ENCODE measurements at regions not wholly inside any gene's neighbourhood (a gene's known extent, or its start where the extent isn't known, plus 50 kb on each side); places are given as distances from the start of the nearest gene placed in this dataset.

DNA sequence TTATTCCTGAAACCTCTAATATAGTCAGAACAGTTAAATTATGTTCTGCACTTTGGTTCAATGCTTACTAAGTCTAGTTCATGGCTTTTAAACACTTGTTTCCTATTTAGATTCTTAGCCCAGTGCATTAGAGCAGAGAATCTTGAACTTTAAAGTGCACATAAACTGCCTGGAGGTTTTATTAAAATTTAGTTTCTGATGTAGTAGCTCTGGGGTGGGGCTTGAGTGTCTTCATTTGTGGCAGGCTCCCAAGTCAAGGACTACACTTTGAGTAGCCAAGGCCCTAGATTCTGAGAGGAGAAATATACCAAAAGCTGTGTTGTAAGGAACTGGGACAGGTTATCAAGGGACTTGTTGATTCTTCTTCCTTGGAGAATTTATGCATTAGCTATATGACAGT, 1604.2 kb downstream of the KHDRBS2 start:
- H3K36me3 ChIP-seq (ENCODE audit: control insufficient read depth in 2 of 2, extremely low read depth in 1 of 2, insufficient read depth in 2 of 2, low read length in 2 of 2), result no peaks in the 10 kb centered on the region
- no peaks in the 10 kb centered on the region for H4K20me1 ChIP-seq (ENCODE audit: control insufficient read depth, extremely low read depth, insufficient read depth, low read length)
- no peak overlapping the region for H3K9ac ChIP-seq (ENCODE audit: control insufficient read depth, extremely low read depth, insufficient read depth, low read length)
- no peaks in the 10 kb centered on the region for H3K4me1 ChIP-seq (ENCODE audit: control insufficient read depth, extremely low read depth, insufficient read depth, low read length)
- no peaks in the 10 kb centered on the region for H3K9me1 ChIP-seq (ENCODE audit: control insufficient read depth, extremely low read depth, insufficient read depth, low read length)
- no peaks in the 10 kb centered on the region for H3K27me3 ChIP-seq (ENCODE audit: control insufficient read depth, extremely low read depth, insufficient read depth, low read length)
- H3K4me3 ChIP-seq (ENCODE audit: control insufficient read depth in 2 of 3, extremely low read depth in 1 of 3, insufficient read depth in 2 of 3, low read depth in 1 of 3, low read length in 3 of 3), result no peak overlapping the region
- no peaks in the 10 kb centered on the region for H3K79me2 ChIP-seq (ENCODE audit: control insufficient read depth, insufficient read depth, low read length)
- H2AFZ ChIP-seq (ENCODE audit: control insufficient read depth, low read length), result no peak overlapping the region
- no peaks in the 10 kb centered on the region for H3K9me3 ChIP-seq (ENCODE audit: control insufficient read depth, low read depth, low read length)
- dilution Hi-C loops (cut with MboI; ENCODE audit: extremely low pct_ligation_motif_present, low sequenced_read_pairs), result no loop called here
- H3K4me2 ChIP-seq (ENCODE audit: control insufficient read depth, extremely low read depth, insufficient read depth, low read depth, low read length), result no peak overlapping the region
- TF ChIP-seq EZH2 (IDR thresholded peaks at IDR 0.05; ENCODE audit: low read length), result no peak
- no peak for TF ChIP-seq CTCF (optimal IDR thresholded peaks at IDR 0.05 in 1 of 3, IDR thresholded peaks at IDR 0.05 in 1 of 3, conservative IDR thresholded peaks at IDR 0.05 in 1 of 3; ENCODE audit: extremely low read depth in 1 of 3, insufficient read depth in 2 of 3, low read length in 3 of 3)
- no peak for FAIRE-seq
- no peak overlapping the region for H3K27ac ChIP-seq (ENCODE audit: control insufficient read depth, insufficient read depth, low read length)
- no peak for DNase-seq (ENCODE audit: low read depth, low spot score)

DNA sequence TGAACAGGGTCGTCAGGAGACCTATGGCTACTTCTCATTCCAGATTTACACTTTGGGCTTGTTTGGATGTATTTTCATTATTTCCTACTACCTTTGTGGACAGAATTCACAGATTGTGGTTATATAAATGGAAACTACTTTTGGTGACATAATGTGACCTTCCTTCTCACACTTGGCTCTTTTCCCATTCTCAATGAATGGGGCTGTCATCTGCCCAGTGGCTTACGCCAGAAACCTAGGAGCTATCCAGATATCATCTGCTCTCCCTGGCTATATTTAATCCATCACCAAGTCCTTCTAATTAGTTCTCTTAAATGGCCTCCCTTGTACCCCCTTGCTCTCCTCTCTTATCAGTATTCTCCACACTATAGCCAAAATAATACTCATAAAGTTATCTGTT, 1606.8 kb downstream of the KHDRBS2 start:
- H2AFZ ChIP-seq (ENCODE audit: control insufficient read depth, low read length), result no peak overlapping the region
- H3K36me3 ChIP-seq (ENCODE audit: control insufficient read depth in 2 of 2, extremely low read depth in 1 of 2, insufficient read depth in 2 of 2, low read length in 2 of 2), result no peaks in the 10 kb centered on the region
- H3K27ac ChIP-seq (ENCODE audit: control insufficient read depth, insufficient read depth, low read length), result no peak overlapping the region
- H4K20me1 ChIP-seq (ENCODE audit: control insufficient read depth, extremely low read depth, insufficient read depth, low read length), result no peaks in the 10 kb centered on the region
- H3K27me3 ChIP-seq (ENCODE audit: control insufficient read depth, extremely low read depth, insufficient read depth, low read length), result no peaks in the 10 kb centered on the region
- H3K9ac ChIP-seq (ENCODE audit: control insufficient read depth, extremely low read depth, insufficient read depth, low read length), result no peak overlapping the region
- DNase-seq (ENCODE audit: low read depth, low spot score) (no peak), FAIRE-seq (no peak)
- H3K4me1 ChIP-seq (ENCODE audit: control insufficient read depth, extremely low read depth, insufficient read depth, low read length), result no peaks in the 10 kb centered on the region
- no peaks in the 10 kb centered on the region for H3K9me1 ChIP-seq (ENCODE audit: control insufficient read depth, extremely low read depth, insufficient read depth, low read length)
- dilution Hi-C loops (cut with MboI; ENCODE audit: extremely low pct_ligation_motif_present, low sequenced_read_pairs), result no loop called here
- no peaks in the 10 kb centered on the region for H3K79me2 ChIP-seq (ENCODE audit: control insufficient read depth, insufficient read depth, low read length)
- no peak overlapping the region for H3K4me2 ChIP-seq (ENCODE audit: control insufficient read depth, extremely low read depth, insufficient read depth, low read depth, low read length)
- no peak overlapping the region for H3K4me3 ChIP-seq (ENCODE audit: control insufficient read depth in 2 of 3, extremely low read depth in 1 of 3, insufficient read depth in 2 of 3, low read depth in 1 of 3, low read length in 3 of 3)
- H3K9me3 ChIP-seq (ENCODE audit: control insufficient read depth, low read depth, low read length), result no peaks in the 10 kb centered on the region
- TF ChIP-seq CTCF (optimal IDR thresholded peaks at IDR 0.05 in 1 of 3, IDR thresholded peaks at IDR 0.05 in 1 of 3, conservative IDR thresholded peaks at IDR 0.05 in 1 of 3; ENCODE audit: extremely low read depth in 1 of 3, insufficient read depth in 2 of 3, low read length in 3 of 3) (no peak), EZH2 (IDR thresholded peaks at IDR 0.05; ENCODE audit: low read length) (no peak)
